Skin epidermis (tissue), 12 donors: ENCODE measurements at regions not wholly inside any gene's neighbourhood (a gene's known extent, or its start where the extent isn't known, plus 50 kb on each side); places are given as distances from the start of the nearest gene placed in this dataset.
"Not testable (repeated sequence)": the region's sequence is repeated elsewhere in the genome, so short reads cannot be mapped to it uniquely, and the experiment has no call there.

Experiments
- H3K27ac ChIP-seq, 21 experiments: fragments of 200-600 bp; sonication (generic) in 11 of 21; one replicate each; pipeline ENCODE4 v1.5.0; 2020; ENCODE audit warnings: mild to moderate bottlenecking in 3 of 21, inconsistent platforms in 2 of 21, moderate library complexity in 2 of 21
- H3K4me3 ChIP-seq, 7 experiments: fragments of 200-600 bp; sonication (generic) in 2 of 7; one replicate each; pipeline ENCODE4 v1.5.0; 2020; ENCODE audit warnings: inconsistent platforms in 2 of 7, mild to moderate bottlenecking in 2 of 7, moderate library complexity in 1 of 7

- Histone ChIP-seq H3K4me3 (no peak overlapping the region), H3K27ac (peak overlapping the region in 14 of 21 experiments; percentile 6 to 68 (median 46))
Measured at GRCh38 chr10:44280226-44281014, 104.5 kb downstream of the CXCL12 start.

GRCh38 chr10:44279426-44280126 lies 105.3 kb downstream of the CXCL12 start:
- Histone ChIP-seq H3K27ac (peak overlapping the region in 5 of 21 experiments; percentile 5 to 68 (median 26)), H3K4me3 (no peak overlapping the region)

GRCh38 chr10:44278837-44279324 lies 106.0 kb downstream of the CXCL12 start:
- H3K4me3 ChIP-seq, result no peak overlapping the region
- peak overlapping the region in 7 of 21 experiments; percentile 11 to 61 (median 36) for H3K27ac ChIP-seq

GRCh38 chr10:44268435-44268948 lies 116.4 kb downstream of the CXCL12 start:
- H3K4me3 ChIP-seq, H3K27ac ChIP-seq: not testable (repeated sequence)

GRCh38 chr10:44267007-44267406 lies 117.9 kb downstream of the CXCL12 start:
- Histone ChIP-seq H3K27ac (no peak overlapping the region), H3K4me3 (no peak overlapping the region)

GRCh38 chr10:44264244-44264643 lies 120.7 kb downstream of the CXCL12 start:
- H3K27ac ChIP-seq, result peak overlapping the region in 13 of 21 experiments; percentile 3 to 81 (median 44)

GRCh38 chr10:44263771-44264170 lies 121.1 kb downstream of the CXCL12 start:
- peak overlapping the region in 13 of 21 experiments; percentile 3 to 81 (median 44) for H3K27ac ChIP-seq
- H3K4me3 ChIP-seq, result no peak overlapping the region

More at GRCh38 chr10:44264244-44264643, 120.7 kb downstream of the CXCL12 start:
- no peak overlapping the region for H3K4me3 ChIP-seq

- peak overlapping the region in 13 of 21 experiments; percentile 1 to 81 (median 41) for H3K27ac ChIP-seq
- no peak overlapping the region for H3K4me3 ChIP-seq
Measured at GRCh38 chr10:44262551-44263251, 122.2 kb downstream of the CXCL12 start.

GRCh38 chr10:44261710-44262455 lies 123.0 kb downstream of the CXCL12 start:
- no peak overlapping the region for H3K4me3 ChIP-seq
- H3K27ac ChIP-seq, result peak overlapping the region in 15 of 21 experiments; percentile 10 to 81 (median 34)

GRCh38 chr10:44261296-44261695 lies 123.6 kb downstream of the CXCL12 start:
- Histone ChIP-seq H3K4me3 (no peak overlapping the region), H3K27ac (peak overlapping the region in 12 of 21 experiments; percentile 10 to 81 (median 47))

- peak overlapping the region in 3 of 21 experiments; percentile 4 to 13 (median 10) for H3K27ac ChIP-seq
- no peak overlapping the region for H3K4me3 ChIP-seq
Measured at GRCh38 chr10:44260286-44260928, 124.5 kb downstream of the CXCL12 start.

- Histone ChIP-seq H3K27ac (no peak overlapping the region), H3K4me3 (no peak overlapping the region)
Measured at GRCh38 chr10:44259090-44259874, 125.6 kb downstream of the CXCL12 start.

GRCh38 chr10:44258460-44259089 lies 126.3 kb downstream of the CXCL12 start:
- H3K4me3 ChIP-seq, result no peak overlapping the region
- H3K27ac ChIP-seq, result no peak overlapping the region

- Histone ChIP-seq H3K4me3 (no peak overlapping the region), H3K27ac (no peak overlapping the region)
Measured at GRCh38 chr10:44258019-44258418, 126.9 kb downstream of the CXCL12 start.

- H3K27ac ChIP-seq, result peak overlapping the region in 2 of 21 experiments; percentile 50 to 51
- no peak overlapping the region for H3K4me3 ChIP-seq
Measured at GRCh38 chr10:44253769-44254462, 131.0 kb downstream of the CXCL12 start.

GRCh38 chr10:44252631-44253030 lies 132.3 kb downstream of the CXCL12 start:
- H3K4me3 ChIP-seq, H3K27ac ChIP-seq: not testable (repeated sequence)

- not testable (repeated sequence) for H3K4me3 ChIP-seq
Measured at GRCh38 chr10:44249933-44250332, 135.0 kb downstream of the CXCL12 start.

More at GRCh38 chr10:44249933-44250332, 135.0 kb downstream of the CXCL12 start:
- not testable (repeated sequence) for H3K27ac ChIP-seq
